B cell (primary cell): ENCODE measurements at regions not wholly inside any gene's neighbourhood (a gene's known extent, or its start where the extent isn't known, plus 50 kb on each side); places are given as distances from the start of the nearest gene placed in this dataset.

ENCODE experiments used
- ATAC-seq: fragments of 200-7000 bp; cut with Tn5 transposase; one replicate; pipeline ENCODE4 v1.10.0; 2021; ENCODE audit warnings: low read depth, mild to moderate bottlenecking, moderate number of reproducible peaks, moderate library complexity
- CTCF ChIA-PET: fragments of 350-600 bp; sonication (Branson Sonifier 250); formaldehyde crosslinking; loops from one replicate; lab custom pipeline; 2021; ENCODE audit warnings: antibody characterized with exemption, inconsistent platforms; lab: Charles Lee
- POLR2A ChIA-PET: fragments of 350-600 bp; sonication (Branson Sonifier 250); formaldehyde crosslinking; loops from one replicate; lab custom pipeline; 2021; ENCODE audit warnings: antibody characterized with exemption; lab: Charles Lee
- DNase-seq: peaks from one replicate; pipeline ENCODE4 v3.0.0; 2013
- H2AFZ ChIP-seq: 2 replicates; pipeline ENCODE4 v1.6.1; 2012; ENCODE audit warnings: mild to moderate bottlenecking, low read depth, low read length; ENCODE audit not compliant: insufficient read depth, poor library complexity, severe bottlenecking
- H3K27ac ChIP-seq, 2 donors: 1 replicate in 1 of 2; 2 replicates in 1 of 2; pipeline ENCODE4 v1.5.1; 2012 to 2013; ENCODE audit warnings: low read length in 2 of 2, mild to moderate bottlenecking in 2 of 2, moderate library complexity in 1 of 2
- H3K27me3 ChIP-seq, 4 experiments: fragments of 200-600 bp in 1 of 4; sonication (generic) in 1 of 4; replicated peaks in 1 of 4; 1 replicate in 2 of 4; 2 replicates in 2 of 4; pipeline versions ENCODE4 v1.6.1 to v1.7.0; 2013 to 2016; ENCODE audit warnings: low read length in 3 of 4, mild to moderate bottlenecking in 2 of 4, mixed read lengths in 1 of 4, moderate library complexity in 1 of 4; ENCODE audit not compliant: insufficient read depth in 4 of 4, control insufficient read depth in 3 of 4; ENCODE audit errors: control extremely low read depth in 1 of 4
- H3K36me3 ChIP-seq, 2 experiments: replicated peaks in 1 of 2; 1 replicate in 1 of 2; 2 replicates in 1 of 2; pipeline versions ENCODE4 v1.6.1 to v1.7.1; 2013; ENCODE audit warnings: low read length in 1 of 2; ENCODE audit not compliant: insufficient read depth in 2 of 2, control insufficient read depth in 1 of 2; ENCODE audit errors: control extremely low read depth in 1 of 2, extremely low read depth in 1 of 2
- H3K4me1 ChIP-seq, 2 donors: fragments of 200-600 bp in 1 of 2; sonication (generic) in 1 of 2; 1 replicate in 1 of 2; 2 replicates in 1 of 2; pipeline versions ENCODE4 v1.5.1 to v1.6.1; 2013 to 2017; ENCODE audit warnings: low read length in 2 of 2; ENCODE audit not compliant: control insufficient read depth in 2 of 2, insufficient read depth in 2 of 2
- H3K4me2 ChIP-seq: replicated peaks from 2 replicates; pipeline ENCODE3; 2012; ENCODE audit warnings: mild to moderate bottlenecking, low read depth, low read length; ENCODE audit not compliant: poor library complexity, severe bottlenecking
- H3K4me3 ChIP-seq, 5 experiments: fragments of 200-600 bp in 1 of 5; sonication (generic) in 1 of 5; 1 replicate in 3 of 5; 2 replicates in 2 of 5; pipeline versions ENCODE4 v1.5.1 to v1.7.0; 2011 to 2016; ENCODE audit warnings: low read length in 4 of 5, mild to moderate bottlenecking in 4 of 5, low read depth in 2 of 5, control low read depth in 1 of 5, moderate library complexity in 1 of 5; ENCODE audit not compliant: insufficient read depth in 1 of 5; ENCODE audit errors: control extremely low read depth in 1 of 5, extremely low read depth in 1 of 5
- H3K79me2 ChIP-seq: fragments of 200-600 bp; sonication (generic); one replicate; pipeline ENCODE4 v1.6.0; 2016; ENCODE audit warnings: low read length; ENCODE audit not compliant: control insufficient read depth, insufficient read depth
- H3K9ac ChIP-seq: fragments of 200-600 bp; sonication (generic); 2 replicates; pipeline ENCODE4 v1.6.1; 2017; ENCODE audit warnings: mild to moderate bottlenecking, low read length, moderate library complexity
- H3K9me3 ChIP-seq, 3 donors: one replicate each; pipeline versions ENCODE4 v1.6.1 to v1.7.1; 2013; ENCODE audit warnings: low read length in 2 of 3; ENCODE audit not compliant: control insufficient read depth in 2 of 3, insufficient read depth in 1 of 3; ENCODE audit errors: control extremely low read depth in 1 of 3
- H4K20me1 ChIP-seq: 2 replicates; pipeline ENCODE4 v1.6.0; 2012; ENCODE audit warnings: mild to moderate bottlenecking, low read length; ENCODE audit not compliant: insufficient read depth, control insufficient read depth, poor library complexity, severe bottlenecking
- H3K27ac Mint-ChIP-seq: one replicate; pipeline ENCODE4 v1.8.0; 2021; ENCODE audit warnings: mixed read lengths
- H3K27me3 Mint-ChIP-seq: one replicate; pipeline ENCODE4 v1.8.0; 2021; ENCODE audit warnings: mixed read lengths
- H3K4me1 Mint-ChIP-seq: one replicate; pipeline ENCODE4 v1.8.0; 2021; ENCODE audit warnings: mixed read lengths
- H3K4me3 Mint-ChIP-seq: one replicate; pipeline ENCODE4 v1.8.0; 2021; ENCODE audit warnings: mixed read lengths
- H3K9me3 Mint-ChIP-seq: one replicate; pipeline ENCODE4 v1.8.0; 2022; ENCODE audit warnings: mixed read lengths; ENCODE audit not compliant: insufficient read depth
- CTCF ChIP-seq: fragments of 200-600 bp; IDR thresholded peaks from one replicate; pipeline ENCODE4 v1.8.0; 2022; ENCODE audit warnings: antibody characterized with exemption, mild to moderate bottlenecking
- EZH2 ChIP-seq: IDR thresholded peaks from 2 replicates; pipeline ENCODE4 v1.6.1; 2012; ENCODE audit warnings: borderline replicate concordance, low read depth, mild to moderate bottlenecking, moderate library complexity, low read length; ENCODE audit not compliant: insufficient read depth, poor library complexity, severe bottlenecking
- WGBS: methylation state at CpG from one replicate; pipeline ENCODE4 v1.1.5; 2013; ENCODE audit warnings: missing lambda C conversion rate; ENCODE audit not compliant: insufficient coverage; 5-methylcytosine and 5-hydroxymethylcytosine counted together
- intact Hi-C: fragments of 100-400 bp; cut with micrococcal nuclease; formaldehyde crosslinking; loops from one replicate; pipeline ENCODE4 v1.10.0; 2022

GRCh38 chr18:8484951-8485350 lies 124.3 kb upstream of the RAB12 start:
- H3K36me3 ChIP-seq: no peaks in the 10 kb centered on the region
- H3K79me2 ChIP-seq: no peaks in the 10 kb centered on the region
- H3K4me2 ChIP-seq: no peak overlapping the region
- ChIA-PET CTCF (interaction anchor here (1.3 kb wide), 1 partner anchor 501 kb away, joined by 3 read pairs; no protein-coding TSS in a partner anchor), POLR2A (no interaction called here)
- DNase-seq (no peak), ATAC-seq (no peak)
- peaks cover 0 to 4% (median 0%) of the 10 kb centered on the region in 4 experiments for H3K27me3 ChIP-seq
- no peaks in the 10 kb centered on the region for H3K9me3 ChIP-seq
- 92% methylated on average over 8 of the region's 9 CpGs for WGBS
- H3K4me1 ChIP-seq: no peaks in the 10 kb centered on the region
- Mint-ChIP-seq H3K9me3 (no peaks in the 10 kb centered on the region), H3K4me3 (no peak overlapping the region), H3K27ac (no peak overlapping the region), H3K4me1 (no peaks in the 10 kb centered on the region), H3K27me3 (peaks cover 7% of the 10 kb centered on the region)
- intact Hi-C loops: no loop called here
- H3K9ac ChIP-seq: no peak overlapping the region
- TF ChIP-seq CTCF (no peak), EZH2 (no peak)
- H4K20me1 ChIP-seq: no peaks in the 10 kb centered on the region
- H3K4me3 ChIP-seq: no peak overlapping the region
- no peak overlapping the region for H2AFZ ChIP-seq
- no peak overlapping the region for H3K27ac ChIP-seq

- Mint-ChIP-seq H3K4me1 (no peaks in the 10 kb centered on the region), H3K27me3 (peaks cover 20% of the 10 kb centered on the region), H3K27ac (no peak overlapping the region), H3K4me3 (no peak overlapping the region), H3K9me3 (no peaks in the 10 kb centered on the region)
- intact Hi-C loops: no loop called here
- ATAC-seq (no peak), DNase-seq (no peak)
- H2AFZ ChIP-seq: no peak overlapping the region
- TF ChIP-seq CTCF: no peak
- no peak for TF ChIP-seq EZH2
- POLR2A ChIA-PET: no interaction called here
- H3K79me2 ChIP-seq: no peaks in the 10 kb centered on the region
- no peak overlapping the region for H3K27ac ChIP-seq
- no peaks in the 10 kb centered on the region for H3K36me3 ChIP-seq
- no peak overlapping the region for H3K4me2 ChIP-seq
- no peak overlapping the region for H3K4me3 ChIP-seq
- no peak overlapping the region for H3K9ac ChIP-seq
- CTCF ChIA-PET: interaction anchor here (1.0 to 1.6 kb wide), 2 partner anchors 9 to 17 kb away, joined by 3 to 8 read pairs; no protein-coding TSS in a partner anchor
- H4K20me1 ChIP-seq: no peaks in the 10 kb centered on the region
- no peaks in the 10 kb centered on the region for H3K4me1 ChIP-seq
- no CpG with 5 or more reads among the region's 5 CpGs for WGBS
- H3K9me3 ChIP-seq: no peaks in the 10 kb centered on the region
- peaks cover 0 to 5% (median 0%) of the 10 kb centered on the region in 4 experiments for H3K27me3 ChIP-seq
These were observed 119.5 kb upstream of the RAB12 start for GRCh38 chr18:8489761-8490160.
